ENCODE measurements at regions not wholly inside any gene's neighbourhood (a gene's known extent, or its start where the extent isn't known, plus 50 kb on each side); places are given as distances from the start of the nearest gene placed in this dataset.

- H3K27me3 ChIP-seq (replicated peaks; ENCODE audit: control insufficient read depth, insufficient read depth, low read length): no peaks in the 10 kb centered on the region
Observed at GRCh38 chr18:40079786-40080185, 1875.2 kb upstream of the PIK3C3 start.

GRCh38 chr18:40075616-40076015 lies 1879.4 kb upstream of the PIK3C3 start:
- DNase-seq (ENCODE audit: extremely low read depth, insufficient read length): no peak
- Histone ChIP-seq H3K36me3 (ENCODE audit: control insufficient read depth, insufficient read depth, low read length) (no peaks in the 10 kb centered on the region), H3K4me3 (replicated peaks; ENCODE audit: low read depth, low read length) (no peak overlapping the region), H3K27me3 (replicated peaks; ENCODE audit: control insufficient read depth, insufficient read depth, low read length) (no peaks in the 10 kb centered on the region)
- no peak for TF ChIP-seq CTCF (IDR thresholded peaks at IDR 0.05; ENCODE audit: insufficient read depth, low read length, poor library complexity, severe bottlenecking)

More at GRCh38 chr18:40079786-40080185, 1875.2 kb upstream of the PIK3C3 start:
- DNase-seq (ENCODE audit: extremely low read depth, insufficient read length): no peak
- no peaks in the 10 kb centered on the region for H3K36me3 ChIP-seq (ENCODE audit: control insufficient read depth, insufficient read depth, low read length)
- H3K4me3 ChIP-seq (replicated peaks; ENCODE audit: low read depth, low read length): no peak overlapping the region
- no peak for TF ChIP-seq CTCF (IDR thresholded peaks at IDR 0.05; ENCODE audit: insufficient read depth, low read length, poor library complexity, severe bottlenecking)

GRCh38 chr18:40072761-40073160 lies 1882.3 kb upstream of the PIK3C3 start:
- TF ChIP-seq CTCF (IDR thresholded peaks at IDR 0.05; ENCODE audit: insufficient read depth, low read length, poor library complexity, severe bottlenecking): no peak
- H3K36me3 ChIP-seq (ENCODE audit: control insufficient read depth, insufficient read depth, low read length): no peaks in the 10 kb centered on the region
- H3K27me3 ChIP-seq (replicated peaks; ENCODE audit: control insufficient read depth, insufficient read depth, low read length): no peaks in the 10 kb centered on the region
- no peak overlapping the region for H3K4me3 ChIP-seq (replicated peaks; ENCODE audit: low read depth, low read length)
- no peak for DNase-seq (ENCODE audit: extremely low read depth, insufficient read length)

- Histone ChIP-seq H3K36me3 (ENCODE audit: control insufficient read depth, insufficient read depth, low read length) (no peaks in the 10 kb centered on the region), H3K27me3 (replicated peaks; ENCODE audit: control insufficient read depth, insufficient read depth, low read length) (no peaks in the 10 kb centered on the region), H3K4me3 (replicated peaks; ENCODE audit: low read depth, low read length) (no peak overlapping the region)
- no peak for DNase-seq (ENCODE audit: extremely low read depth, insufficient read length)
- no peak for TF ChIP-seq CTCF (IDR thresholded peaks at IDR 0.05; ENCODE audit: insufficient read depth, low read length, poor library complexity, severe bottlenecking)
Observed at GRCh38 chr18:40066368-40066767, 1888.7 kb upstream of the PIK3C3 start.

- no peak for TF ChIP-seq CTCF (IDR thresholded peaks at IDR 0.05; ENCODE audit: insufficient read depth, low read length, poor library complexity, severe bottlenecking)
- Histone ChIP-seq H3K27me3 (replicated peaks; ENCODE audit: control insufficient read depth, insufficient read depth, low read length) (no peaks in the 10 kb centered on the region), H3K4me3 (replicated peaks; ENCODE audit: low read depth, low read length) (no peak overlapping the region), H3K36me3 (ENCODE audit: control insufficient read depth, insufficient read depth, low read length) (no peaks in the 10 kb centered on the region)
- no peak for DNase-seq (ENCODE audit: extremely low read depth, insufficient read length)
Observed at GRCh38 chr18:40063488-40063887, 1891.5 kb upstream of the PIK3C3 start.

- no peak for DNase-seq (ENCODE audit: extremely low read depth, insufficient read length)
- H3K27me3 ChIP-seq (replicated peaks; ENCODE audit: control insufficient read depth, insufficient read depth, low read length): no peaks in the 10 kb centered on the region
- H3K36me3 ChIP-seq (ENCODE audit: control insufficient read depth, insufficient read depth, low read length): no peaks in the 10 kb centered on the region
- no peak for TF ChIP-seq CTCF (IDR thresholded peaks at IDR 0.05; ENCODE audit: insufficient read depth, low read length, poor library complexity, severe bottlenecking)
- H3K4me3 ChIP-seq (replicated peaks; ENCODE audit: low read depth, low read length): no peak overlapping the region
Observed at GRCh38 chr18:40061086-40061485, 1893.9 kb upstream of the PIK3C3 start.

All from GM06990 (cell line).